ENCODE measurements at regions not wholly inside any gene's neighbourhood (a gene's known extent, or its start where the extent isn't known, plus 50 kb on each side); places are given as distances from the start of the nearest gene placed in this dataset.

- Histone ChIP-seq H3K27me3 (replicated peaks; ENCODE audit: control insufficient read depth, insufficient read depth, low read length) (no peaks in the 10 kb centered on the region), H3K4me3 (replicated peaks; ENCODE audit: low read depth, low read length) (no peak overlapping the region), H3K36me3 (ENCODE audit: control insufficient read depth, insufficient read depth, low read length) (no peaks in the 10 kb centered on the region)
- TF ChIP-seq CTCF (IDR thresholded peaks at IDR 0.05; ENCODE audit: insufficient read depth, low read length, poor library complexity, severe bottlenecking): no peak
- no peak for DNase-seq (ENCODE audit: extremely low read depth, insufficient read length)
Observed at GRCh38 chr19:31023038-31023437, 326.2 kb downstream of the TSHZ3 start.

- no peak overlapping the region for H3K4me3 ChIP-seq (replicated peaks; ENCODE audit: low read depth, low read length)
- H3K36me3 ChIP-seq (ENCODE audit: control insufficient read depth, insufficient read depth, low read length): no peaks in the 10 kb centered on the region
- TF ChIP-seq CTCF (IDR thresholded peaks at IDR 0.05; ENCODE audit: insufficient read depth, low read length, poor library complexity, severe bottlenecking): no peak
- DNase-seq (ENCODE audit: extremely low read depth, insufficient read length): no peak
- H3K27me3 ChIP-seq (replicated peaks; ENCODE audit: control insufficient read depth, insufficient read depth, low read length): no peaks in the 10 kb centered on the region
Observed at GRCh38 chr19:31018936-31019335, 330.3 kb downstream of the TSHZ3 start.

- no peak for TF ChIP-seq CTCF (IDR thresholded peaks at IDR 0.05; ENCODE audit: insufficient read depth, low read length, poor library complexity, severe bottlenecking)
- DNase-seq (ENCODE audit: extremely low read depth, insufficient read length): no peak
- Histone ChIP-seq H3K36me3 (ENCODE audit: control insufficient read depth, insufficient read depth, low read length) (no peaks in the 10 kb centered on the region), H3K4me3 (replicated peaks; ENCODE audit: low read depth, low read length) (no peak overlapping the region), H3K27me3 (replicated peaks; ENCODE audit: control insufficient read depth, insufficient read depth, low read length) (no peaks in the 10 kb centered on the region)
Observed at GRCh38 chr19:31015778-31016177, 333.5 kb downstream of the TSHZ3 start.

- no peak overlapping the region for H3K4me3 ChIP-seq (replicated peaks; ENCODE audit: low read depth, low read length)
- H3K36me3 ChIP-seq (ENCODE audit: control insufficient read depth, insufficient read depth, low read length): no peaks in the 10 kb centered on the region
- no peak for TF ChIP-seq CTCF (IDR thresholded peaks at IDR 0.05; ENCODE audit: insufficient read depth, low read length, poor library complexity, severe bottlenecking)
- DNase-seq (ENCODE audit: extremely low read depth, insufficient read length): no peak
- H3K27me3 ChIP-seq (replicated peaks; ENCODE audit: control insufficient read depth, insufficient read depth, low read length): no peaks in the 10 kb centered on the region
Observed at GRCh38 chr19:31014668-31015067, 334.6 kb downstream of the TSHZ3 start.

- TF ChIP-seq CTCF (IDR thresholded peaks at IDR 0.05; ENCODE audit: insufficient read depth, low read length, poor library complexity, severe bottlenecking): no peak
- no peak for DNase-seq (ENCODE audit: extremely low read depth, insufficient read length)
- Histone ChIP-seq H3K36me3 (ENCODE audit: control insufficient read depth, insufficient read depth, low read length) (no peaks in the 10 kb centered on the region), H3K4me3 (replicated peaks; ENCODE audit: low read depth, low read length) (no peak overlapping the region), H3K27me3 (replicated peaks; ENCODE audit: control insufficient read depth, insufficient read depth, low read length) (no peaks in the 10 kb centered on the region)
Observed at GRCh38 chr19:31013384-31014020, 335.7 kb downstream of the TSHZ3 start.
